H1 (cell line): ENCODE measurements at regions not wholly inside any gene's neighbourhood (a gene's known extent, or its start where the extent isn't known, plus 50 kb on each side); places are given as distances from the start of the nearest gene placed in this dataset.

Experiments
- CTCF ChIA-PET: fragments of 300-600 bp; sonication (Branson Sonifier 250); formaldehyde crosslinking; loops from one replicate; lab custom pipeline; 2021; ENCODE audit not compliant: partially characterized antibody; lab: Charles Lee
- POLR2A ChIA-PET: fragments of 300-600 bp; sonication (Branson Sonifier 250); formaldehyde crosslinking; loops from one replicate; lab custom pipeline; 2021; ENCODE audit warnings: inconsistent platforms; ENCODE audit not compliant: partially characterized antibody; lab: Charles Lee
- DNase-seq, 2 experiments: peaks; one replicate each; pipeline versions ENCODE4 v3.0.0 to v3.0.0-alpha.2; 2010 to 2022; ENCODE audit warnings: low spot score in 2 of 2, low read depth in 1 of 2, mixed read lengths in 1 of 2
- FAIRE-seq: peaks from 2 replicates; lab custom pipeline; 2011; peaks lifted over from hg19 to GRCh38; lab: Jason Lieb, UNC
- H2AFZ ChIP-seq: 2 replicates; pipeline ENCODE4 v1.8.1; 2012; ENCODE audit warnings: low read length, inconsistent platforms
- H2AK5ac ChIP-seq: 2 replicates; pipeline ENCODE4 v1.6.1; 2013; ENCODE audit warnings: low read depth, low read length
- H2BK120ac ChIP-seq: replicated peaks from 2 replicates; pipeline ENCODE3; 2013; ENCODE audit warnings: low read depth, low read length, inconsistent platforms
- H2BK12ac ChIP-seq: 2 replicates; pipeline ENCODE4 v1.6.1; 2013; ENCODE audit warnings: low read depth, low read length
- H2BK15ac ChIP-seq: 2 replicates; pipeline ENCODE4 v1.6.1; 2013; ENCODE audit warnings: low read length
- H2BK20ac ChIP-seq: 2 replicates; pipeline ENCODE4 v1.6.1; 2013; ENCODE audit warnings: low read length
- H2BK5ac ChIP-seq: 2 replicates; pipeline ENCODE4 v1.6.1; 2013; ENCODE audit warnings: low read depth, low read length
- H3K14ac ChIP-seq: 2 replicates; pipeline ENCODE4 v1.6.1; 2013; ENCODE audit warnings: inconsistent platforms; ENCODE audit not compliant: insufficient read length
- H3K18ac ChIP-seq: 2 replicates; pipeline ENCODE4 v1.6.1; 2013; ENCODE audit warnings: low read length; ENCODE audit errors: extremely low read depth
- H3K23ac ChIP-seq: 2 replicates; pipeline ENCODE4 v1.6.1; 2013; ENCODE audit warnings: inconsistent platforms; ENCODE audit not compliant: insufficient read length
- H3K23me2 ChIP-seq: 2 replicates; pipeline ENCODE4 v1.6.1; 2013; ENCODE audit warnings: low read depth, low read length
- H3K27ac ChIP-seq: 2 replicates; pipeline ENCODE4 v1.6.1; 2011; ENCODE audit warnings: low read depth, low read length, inconsistent platforms
- H3K27me3 ChIP-seq, 4 experiments: replicated peaks in 1 of 4; 1 replicate in 1 of 4; 2 replicates in 3 of 4; pipeline versions ENCODE4 v1.6.1 to v1.8.1; 2011 to 2013; ENCODE audit warnings: low read length in 3 of 4, mild to moderate bottlenecking in 3 of 4, inconsistent platforms in 2 of 4, mixed read lengths in 2 of 4, moderate library complexity in 1 of 4; ENCODE audit not compliant: control insufficient read depth in 3 of 4, insufficient read depth in 3 of 4; ENCODE audit errors: extremely low read depth in 1 of 4
- H3K36me3 ChIP-seq, 4 experiments: 2 replicates each; pipeline versions ENCODE4 v1.6.1 to v1.8.1; 2011 to 2013; ENCODE audit warnings: mild to moderate bottlenecking in 4 of 4, low read length in 3 of 4, moderate library complexity in 2 of 4, control low read depth in 1 of 4, inconsistent platforms in 1 of 4; ENCODE audit not compliant: insufficient read depth in 4 of 4, control insufficient read depth in 2 of 4
- H3K4ac ChIP-seq: replicated peaks from 2 replicates; pipeline ENCODE3; 2013; ENCODE audit warnings: low read length, low read depth, mixed read lengths, inconsistent platforms; ENCODE audit not compliant: insufficient read length
- H3K4me1 ChIP-seq, 4 experiments: replicated peaks in 1 of 4; 1 replicate in 1 of 4; 2 replicates in 3 of 4; pipeline versions ENCODE4 v1.6.1 to v1.8.1; 2011 to 2013; ENCODE audit warnings: low read length in 3 of 4, inconsistent platforms in 2 of 4, mixed read lengths in 1 of 4; ENCODE audit not compliant: insufficient read depth in 4 of 4, control insufficient read depth in 3 of 4
- H3K4me2 ChIP-seq, 2 experiments: 2 replicates each; pipeline versions ENCODE4 v1.6.1 to v1.8.1; 2011 to 2013; ENCODE audit warnings: low read depth in 2 of 2, low read length in 2 of 2, control low read depth in 1 of 2, inconsistent platforms in 1 of 2, mild to moderate bottlenecking in 1 of 2; ENCODE audit not compliant: insufficient read depth in 1 of 2
- H3K4me3 ChIP-seq, 4 experiments: fragments of 200-600, 300-600 bp in 1 of 4; sonication (generic), shearing (Covaris generic), sonication (Bioruptor Twin) in 1 of 4; 2 replicates each; pipeline versions ENCODE4 v1.5.1 to v1.8.1; 2011 to 2016; ENCODE audit warnings: low read length in 4 of 4, low read depth in 3 of 4, control low read depth in 2 of 4, inconsistent platforms in 2 of 4, mild to moderate bottlenecking in 2 of 4, mixed read lengths in 1 of 4, moderate library complexity in 1 of 4; ENCODE audit not compliant: insufficient read depth in 2 of 4; ENCODE audit errors: extremely low read depth in 1 of 4
- H3K56ac ChIP-seq: replicated peaks from 2 replicates; pipeline ENCODE3; 2013; ENCODE audit warnings: low read depth, mild to moderate bottlenecking, mixed read lengths, low read length, inconsistent platforms; ENCODE audit not compliant: insufficient read length
- H3K79me1 ChIP-seq: 2 replicates; pipeline ENCODE4 v1.6.1; 2013; ENCODE audit warnings: low read depth, low read length, control low read depth
- H3K79me2 ChIP-seq, 2 experiments: 2 replicates each; pipeline versions ENCODE4 v1.6.1 to v1.8.1; 2012 to 2013; ENCODE audit warnings: low read length in 2 of 2, mild to moderate bottlenecking in 2 of 2, inconsistent platforms in 1 of 2; ENCODE audit not compliant: insufficient read depth in 2 of 2, control insufficient read depth in 1 of 2
- H3K9ac ChIP-seq, 4 experiments: replicated peaks in 1 of 4; 1 replicate in 1 of 4; 2 replicates in 3 of 4; pipeline versions ENCODE4 v1.6.1 to v1.8.1; 2011 to 2013; ENCODE audit warnings: low read depth in 3 of 4, low read length in 3 of 4, control low read depth in 2 of 4, mild to moderate bottlenecking in 2 of 4, moderate library complexity in 2 of 4, inconsistent platforms in 1 of 4; ENCODE audit errors: extremely low read depth in 1 of 4
- H3K9me3 ChIP-seq, 2 experiments: 2 replicates each; pipeline versions ENCODE4 v1.6.1 to v1.8.1; 2012 to 2013; ENCODE audit warnings: mild to moderate bottlenecking in 2 of 2, moderate library complexity in 2 of 2, control low read depth in 1 of 2, inconsistent platforms in 1 of 2, low read depth in 1 of 2, low read length in 1 of 2, mixed read lengths in 1 of 2; ENCODE audit not compliant: insufficient read depth in 2 of 2
- H4K20me1 ChIP-seq, 2 experiments: replicated peaks in 1 of 2; 2 replicates each; pipeline versions ENCODE3 to v1.8.1; 2011 to 2013; ENCODE audit warnings: inconsistent platforms in 2 of 2, low read length in 2 of 2, mild to moderate bottlenecking in 1 of 2; ENCODE audit not compliant: insufficient read depth in 2 of 2, control insufficient read depth in 1 of 2
- H4K5ac ChIP-seq: 2 replicates; pipeline ENCODE4 v1.6.1; 2013; ENCODE audit warnings: low read length, low read depth, mixed read lengths, inconsistent platforms; ENCODE audit not compliant: insufficient read length
- H4K8ac ChIP-seq: 2 replicates; pipeline ENCODE4 v1.8.0; 2013; ENCODE audit warnings: mild to moderate bottlenecking, moderate library complexity, low read length, inconsistent platforms; ENCODE audit not compliant: insufficient read depth; ENCODE audit errors: extremely low read depth
- H4K91ac ChIP-seq: replicated peaks from 2 replicates; pipeline ENCODE3; 2013; ENCODE audit warnings: low read length, mixed read lengths, inconsistent platforms; ENCODE audit not compliant: insufficient read length
- CHD2 ChIP-seq: IDR thresholded peaks from 2 replicates; pipeline ENCODE4 v1.6.1; 2012; ENCODE audit warnings: low read length, improper control_type of control experiment
- POLR2AphosphoS5 ChIP-seq: IDR thresholded peaks from 2 replicates; pipeline ENCODE4 v1.6.1; 2011; ENCODE audit warnings: low read depth, low read length
- SIX5 ChIP-seq: IDR thresholded peaks from 2 replicates; pipeline ENCODE4 v1.6.1; 2011; ENCODE audit warnings: mild to moderate bottlenecking, low read depth, low read length
- SUZ12 ChIP-seq: fragments of 200-600 bp; sonication (generic); IDR thresholded peaks from 2 replicates; pipeline ENCODE4 v1.6.1; 2012; ENCODE audit warnings: mild to moderate bottlenecking, inconsistent platforms, low read length, moderate library complexity, mixed read lengths
- WGBS, 2 experiments: shearing (Covaris generic) in 1 of 2; methylation state at CpG; one replicate each; pipeline versions ENCODE4 v1.1.6 to v1.1.7; 2013 to 2015; ENCODE audit warnings: low lambda C conversion rate in 2 of 2, mixed read lengths in 2 of 2, inconsistent platforms in 1 of 2, low coverage in 1 of 2, missing lambda C conversion rate in 1 of 2; ENCODE audit not compliant: insufficient replicate concordance in 2 of 2, insufficient coverage in 1 of 2, insufficient read length in 1 of 2; ENCODE audit errors: extremely low coverage in 1 of 2, missing lambda C conversion rate in 1 of 2; 5-methylcytosine and 5-hydroxymethylcytosine counted together
- TF ChIP-seq, protein P1 (sequence below): IDR thresholded peaks from 2 replicates; pipeline ENCODE4 v1.6.1; 2012; ENCODE audit warnings: low read length, inconsistent platforms
- TF ChIP-seq, protein P2 (sequence below): IDR thresholded peaks from 2 replicates; pipeline ENCODE4 v1.6.1; 2011; ENCODE audit warnings: low read length, improper control_type of control experiment

GRCh38 chr14:80350707-80351106 lies 139.4 kb upstream of the DIO2 start:
- no peaks in the 10 kb centered on the region for H3K79me2 ChIP-seq
- no peak overlapping the region for H3K27ac ChIP-seq
- no peaks in the 10 kb centered on the region for H3K27me3 ChIP-seq
- POLR2A ChIA-PET = no interaction called here
- no peak overlapping the region for H4K8ac ChIP-seq
- H3K4me2 ChIP-seq = no peak overlapping the region
- H3K4me3 ChIP-seq = no peak overlapping the region
- no peak overlapping the region for H2BK20ac ChIP-seq
- H3K23me2 ChIP-seq = no peaks in the 10 kb centered on the region
- H3K4me1 ChIP-seq = no peaks in the 10 kb centered on the region
- no peak overlapping the region for H2BK15ac ChIP-seq
- H2BK120ac ChIP-seq = no peak overlapping the region
- no peaks in the 10 kb centered on the region for H3K36me3 ChIP-seq
- no peak overlapping the region for H3K4ac ChIP-seq
- no peak overlapping the region for H3K23ac ChIP-seq
- H3K9me3 ChIP-seq = no peaks in the 10 kb centered on the region
- H3K56ac ChIP-seq = no peak overlapping the region
- no peak overlapping the region for H2AK5ac ChIP-seq
- CTCF ChIA-PET = interaction anchor here (1.4 kb wide), 1 partner anchor 16 kb away, joined by 5 read pairs; no protein-coding TSS in a partner anchor
- no peak overlapping the region for H4K5ac ChIP-seq
- H2BK12ac ChIP-seq = no peak overlapping the region
- TF ChIP-seq SIX5 (no peak), CHD2 (no peak), POLR2AphosphoS5 (no peak), SUZ12 (no peak)
- TF ChIP-seq, protein P1, sequence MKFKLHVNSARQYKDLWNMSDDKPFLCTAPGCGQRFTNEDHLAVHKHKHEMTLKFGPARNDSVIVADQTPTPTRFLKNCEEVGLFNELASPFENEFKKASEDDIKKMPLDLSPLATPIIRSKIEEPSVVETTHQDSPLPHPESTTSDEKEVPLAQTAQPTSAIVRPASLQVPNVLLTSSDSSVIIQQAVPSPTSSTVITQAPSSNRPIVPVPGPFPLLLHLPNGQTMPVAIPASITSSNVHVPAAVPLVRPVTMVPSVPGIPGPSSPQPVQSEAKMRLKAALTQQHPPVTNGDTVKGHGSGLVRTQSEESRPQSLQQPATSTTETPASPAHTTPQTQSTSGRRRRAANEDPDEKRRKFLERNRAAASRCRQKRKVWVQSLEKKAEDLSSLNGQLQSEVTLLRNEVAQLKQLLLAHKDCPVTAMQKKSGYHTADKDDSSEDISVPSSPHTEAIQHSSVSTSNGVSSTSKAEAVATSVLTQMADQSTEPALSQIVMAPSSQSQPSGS = no peak
- TF ChIP-seq, protein P2, sequence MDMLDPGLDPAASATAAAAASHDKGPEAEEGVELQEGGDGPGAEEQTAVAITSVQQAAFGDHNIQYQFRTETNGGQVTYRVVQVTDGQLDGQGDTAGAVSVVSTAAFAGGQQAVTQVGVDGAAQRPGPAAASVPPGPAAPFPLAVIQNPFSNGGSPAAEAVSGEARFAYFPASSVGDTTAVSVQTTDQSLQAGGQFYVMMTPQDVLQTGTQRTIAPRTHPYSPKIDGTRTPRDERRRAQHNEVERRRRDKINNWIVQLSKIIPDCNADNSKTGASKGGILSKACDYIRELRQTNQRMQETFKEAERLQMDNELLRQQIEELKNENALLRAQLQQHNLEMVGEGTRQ = no peak
- no peak for DNase-seq
- H4K20me1 ChIP-seq = no peaks in the 10 kb centered on the region
- H3K79me1 ChIP-seq = no peaks in the 10 kb centered on the region
- no peak overlapping the region for H3K9ac ChIP-seq
- H3K18ac ChIP-seq = no peak overlapping the region
- FAIRE-seq = no peak
- H4K91ac ChIP-seq = no peak overlapping the region
- no peak overlapping the region for H3K14ac ChIP-seq
- H2AFZ ChIP-seq = no peak overlapping the region
- H2BK5ac ChIP-seq = no peak overlapping the region
- WGBS, 2 experiments = 87% methylated on average over 6 of the region's 6 CpGs; no CpG with 5 or more reads in 1 of the 2 experiments
